Hepatocyte (in vitro differentiated cells): ENCODE measurements at regions not wholly inside any gene's neighbourhood (a gene's known extent, or its start where the extent isn't known, plus 50 kb on each side); places are given as distances from the start of the nearest gene placed in this dataset.
"Not testable (repeated sequence)": the region's sequence is repeated elsewhere in the genome, so short reads cannot be mapped to it uniquely, and the experiment has no call there.

Source experiments
- DNase-seq: peaks from one replicate; pipeline ENCODE4 v3.0.0-alpha.2; 2016; ENCODE audit warnings: low spot score
- H2AFZ ChIP-seq: fragments of 200-600 bp; sonication (generic); 2 replicates; pipeline ENCODE4 v1.6.0; 2016; ENCODE audit warnings: antibody characterized with exemption, mild to moderate bottlenecking
- H3K27ac ChIP-seq: fragments of 200-600 bp; sonication (generic); 2 replicates; pipeline ENCODE4 v1.5.1; 2016; ENCODE audit warnings: mild to moderate bottlenecking
- H3K27me3 ChIP-seq: fragments of 200-600 bp; sonication (generic); 2 replicates; pipeline ENCODE4 v1.6.1; 2016
- H3K36me3 ChIP-seq: fragments of 200-600 bp; sonication (generic); replicated peaks from 2 replicates; pipeline ENCODE4 v1.5.1; 2016; ENCODE audit warnings: low read depth; ENCODE audit not compliant: insufficient read depth
- H3K4me1 ChIP-seq: fragments of 200-600 bp; sonication (generic); 2 replicates; pipeline ENCODE4 v1.5.1; 2016; ENCODE audit warnings: mild to moderate bottlenecking, moderate library complexity; ENCODE audit not compliant: insufficient read depth
- H3K4me2 ChIP-seq: fragments of 200-600 bp; sonication (generic); 2 replicates; pipeline ENCODE4 v1.6.0; 2016
- H3K4me3 ChIP-seq: fragments of 200-600 bp; sonication (generic); 2 replicates; pipeline ENCODE4 v1.5.1; 2016; ENCODE audit warnings: mild to moderate bottlenecking
- H3K79me2 ChIP-seq: fragments of 200-600 bp; sonication (generic); 2 replicates; pipeline ENCODE4 v1.6.0; 2017; ENCODE audit warnings: mild to moderate bottlenecking
- H3K9me2 ChIP-seq: fragments of 200-600 bp; sonication (generic); replicated peaks from 2 replicates; pipeline ENCODE4 v1.6.0; 2017; ENCODE audit warnings: mild to moderate bottlenecking; ENCODE audit not compliant: insufficient read depth
- H3K9me3 ChIP-seq: fragments of 200-600 bp; sonication (generic); 2 replicates; pipeline ENCODE4 v1.5.1; 2016; ENCODE audit warnings: low read depth, mild to moderate bottlenecking
- H4K20me1 ChIP-seq: fragments of 200-600 bp; sonication (generic); 2 replicates; pipeline ENCODE4 v1.6.0; 2016; ENCODE audit warnings: mild to moderate bottlenecking; ENCODE audit not compliant: insufficient read depth, poor library complexity, severe bottlenecking
- CTCF ChIP-seq: fragments of 200-600 bp; sonication (generic); IDR thresholded peaks from 2 replicates; pipeline ENCODE4 v1.5.1; 2016; ENCODE audit warnings: antibody characterized with exemption, mild to moderate bottlenecking; ENCODE audit not compliant: poor library complexity
- EZH2 ChIP-seq: fragments of 200-600 bp; sonication (generic); IDR thresholded peaks from 2 replicates; pipeline ENCODE4 v1.6.1; 2016; ENCODE audit warnings: antibody characterized with exemption, mild to moderate bottlenecking, borderline replicate concordance
- EZH2phosphoT487 ChIP-seq: fragments of 200-600 bp; sonication (generic); IDR thresholded peaks from one replicate; pipeline ENCODE4 v1.6.1; 2018; ENCODE audit warnings: antibody characterized with exemption, mild to moderate bottlenecking, low read depth, moderate library complexity; ENCODE audit not compliant: unreplicated experiment, severe bottlenecking
- WGBS: methylation state at CpG from one replicate; pipeline ENCODE4 v1.1.6; 2016; ENCODE audit warnings: low lambda C conversion rate; ENCODE audit errors: missing lambda C conversion rate; 5-methylcytosine and 5-hydroxymethylcytosine counted together

GRCh38 chr14:101088714-101089113 lies 185.2 kb upstream of the RTL1 start:
- WGBS: 72% methylated on average over 3 of the region's 3 CpGs
- no peaks in the 10 kb centered on the region for H4K20me1 ChIP-seq
- no peak for DNase-seq
- H3K36me3 ChIP-seq: no peaks in the 10 kb centered on the region
- no peaks in the 10 kb centered on the region for H3K9me2 ChIP-seq
- no peak for TF ChIP-seq CTCF
- no peak for TF ChIP-seq EZH2phosphoT487
- no peak for TF ChIP-seq EZH2
- no peak overlapping the region for H3K27ac ChIP-seq
- no peaks in the 10 kb centered on the region for H3K79me2 ChIP-seq
- no peak overlapping the region for H3K4me3 ChIP-seq
- H3K9me3 ChIP-seq: no peaks in the 10 kb centered on the region
- no peaks in the 10 kb centered on the region for H3K27me3 ChIP-seq
- no peaks in the 10 kb centered on the region for H3K4me1 ChIP-seq
- no peak overlapping the region for H3K4me2 ChIP-seq
- no peak overlapping the region for H2AFZ ChIP-seq

GRCh38 chr14:101090478-101090877 lies 187.0 kb upstream of the RTL1 start:
- not testable (repeated sequence) for H3K9me3 ChIP-seq, H3K9me2 ChIP-seq, H2AFZ ChIP-seq, H3K27me3 ChIP-seq, H3K79me2 ChIP-seq, H3K36me3 ChIP-seq, H3K4me2 ChIP-seq, H3K4me3 ChIP-seq, H3K4me1 ChIP-seq, H4K20me1 ChIP-seq, DNase-seq, H3K27ac ChIP-seq
- WGBS: 95% methylated on average over 11 of the region's 11 CpGs

GRCh38 chr14:101090976-101091375 lies 187.5 kb upstream of the RTL1 start:
- Histone ChIP-seq H3K36me3 (no peaks in the 10 kb centered on the region), H4K20me1 (no peaks in the 10 kb centered on the region), H3K4me2 (no peak overlapping the region), H3K4me3 (no peak overlapping the region), H3K9me3 (no peaks in the 10 kb centered on the region), H3K27ac (no peak overlapping the region), H3K79me2 (no peaks in the 10 kb centered on the region), H3K27me3 (no peaks in the 10 kb centered on the region), H3K4me1 (peaks cover 2% of the 10 kb centered on the region), H3K9me2 (no peaks in the 10 kb centered on the region), H2AFZ (no peak overlapping the region)
- WGBS: 59% methylated on average over 2 of the region's 2 CpGs
- TF ChIP-seq EZH2phosphoT487 (no peak), CTCF (no peak)
- DNase-seq: no peak

- not testable (repeated sequence) for H3K4me3 ChIP-seq
- 50% methylated on average over 6 of the region's 6 CpGs for WGBS
Measured at GRCh38 chr14:101094916-101095315, 191.4 kb upstream of the RTL1 start.

GRCh38 chr14:101096551-101096950 lies 193.0 kb upstream of the RTL1 start:
- no peak for TF ChIP-seq EZH2
- TF ChIP-seq CTCF: no peak
- no peak for TF ChIP-seq EZH2phosphoT487
- no peak overlapping the region for H3K4me3 ChIP-seq
- WGBS: 58% methylated on average over 2 of the region's 2 CpGs
- H3K4me2 ChIP-seq: no peak overlapping the region
- H4K20me1 ChIP-seq: no peaks in the 10 kb centered on the region
- H3K27me3 ChIP-seq: no peaks in the 10 kb centered on the region
- H2AFZ ChIP-seq: no peak overlapping the region
- H3K79me2 ChIP-seq: no peaks in the 10 kb centered on the region
- H3K9me3 ChIP-seq: peaks cover 5% of the 10 kb centered on the region
- H3K27ac ChIP-seq: no peak overlapping the region
- no peaks in the 10 kb centered on the region for H3K36me3 ChIP-seq
- no peak for DNase-seq
- peaks cover 9% of the 10 kb centered on the region for H3K4me1 ChIP-seq
- no peaks in the 10 kb centered on the region for H3K9me2 ChIP-seq

More at GRCh38 chr14:101094916-101095315, 191.4 kb upstream of the RTL1 start:
- not testable (repeated sequence) for H3K9me3 ChIP-seq, H3K4me1 ChIP-seq, H3K27me3 ChIP-seq, H3K27ac ChIP-seq, H3K4me2 ChIP-seq, DNase-seq, H2AFZ ChIP-seq, H3K36me3 ChIP-seq, H3K79me2 ChIP-seq, H3K9me2 ChIP-seq, H4K20me1 ChIP-seq
